ENCODE measurements at regions not wholly inside any gene's neighbourhood (a gene's known extent, or its start where the extent isn't known, plus 50 kb on each side); places are given as distances from the start of the nearest gene placed in this dataset.

DNA sequence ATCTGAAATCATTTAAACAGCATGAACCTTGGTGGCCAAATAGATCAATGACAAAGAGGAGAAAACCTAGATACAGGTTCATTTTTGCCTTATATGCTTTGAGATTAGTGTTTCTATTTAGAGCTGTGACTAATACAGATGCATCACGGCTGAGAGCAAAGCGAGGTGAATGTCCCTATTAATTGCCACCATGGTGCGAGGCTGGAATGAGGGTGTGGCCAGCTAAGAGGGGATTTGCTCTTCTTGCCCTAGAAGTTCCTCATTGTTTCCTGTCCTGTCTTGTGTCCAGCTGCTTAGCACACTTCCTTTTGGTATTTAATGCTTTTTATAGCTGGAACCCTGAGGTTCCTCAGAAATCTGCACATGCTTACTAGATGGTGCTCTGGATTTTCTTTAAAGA lies 339.1 kb upstream of the RGMA start:
- TF ChIP-seq, protein P1, sequence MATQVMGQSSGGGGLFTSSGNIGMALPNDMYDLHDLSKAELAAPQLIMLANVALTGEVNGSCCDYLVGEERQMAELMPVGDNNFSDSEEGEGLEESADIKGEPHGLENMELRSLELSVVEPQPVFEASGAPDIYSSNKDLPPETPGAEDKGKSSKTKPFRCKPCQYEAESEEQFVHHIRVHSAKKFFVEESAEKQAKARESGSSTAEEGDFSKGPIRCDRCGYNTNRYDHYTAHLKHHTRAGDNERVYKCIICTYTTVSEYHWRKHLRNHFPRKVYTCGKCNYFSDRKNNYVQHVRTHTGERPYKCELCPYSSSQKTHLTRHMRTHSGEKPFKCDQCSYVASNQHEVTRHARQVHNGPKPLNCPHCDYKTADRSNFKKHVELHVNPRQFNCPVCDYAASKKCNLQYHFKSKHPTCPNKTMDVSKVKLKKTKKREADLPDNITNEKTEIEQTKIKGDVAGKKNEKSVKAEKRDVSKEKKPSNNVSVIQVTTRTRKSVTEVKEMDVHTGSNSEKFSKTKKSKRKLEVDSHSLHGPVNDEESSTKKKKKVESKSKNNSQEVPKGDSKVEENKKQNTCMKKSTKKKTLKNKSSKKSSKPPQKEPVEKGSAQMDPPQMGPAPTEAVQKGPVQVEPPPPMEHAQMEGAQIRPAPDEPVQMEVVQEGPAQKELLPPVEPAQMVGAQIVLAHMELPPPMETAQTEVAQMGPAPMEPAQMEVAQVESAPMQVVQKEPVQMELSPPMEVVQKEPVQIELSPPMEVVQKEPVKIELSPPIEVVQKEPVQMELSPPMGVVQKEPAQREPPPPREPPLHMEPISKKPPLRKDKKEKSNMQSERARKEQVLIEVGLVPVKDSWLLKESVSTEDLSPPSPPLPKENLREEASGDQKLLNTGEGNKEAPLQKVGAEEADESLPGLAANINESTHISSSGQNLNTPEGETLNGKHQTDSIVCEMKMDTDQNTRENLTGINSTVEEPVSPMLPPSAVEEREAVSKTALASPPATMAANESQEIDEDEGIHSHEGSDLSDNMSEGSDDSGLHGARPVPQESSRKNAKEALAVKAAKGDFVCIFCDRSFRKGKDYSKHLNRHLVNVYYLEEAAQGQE (IDR thresholded peaks at IDR 0.05; ENCODE audit: insufficient replicate concordance, low read depth): no peak
- TF ChIP-seq, protein P2, sequence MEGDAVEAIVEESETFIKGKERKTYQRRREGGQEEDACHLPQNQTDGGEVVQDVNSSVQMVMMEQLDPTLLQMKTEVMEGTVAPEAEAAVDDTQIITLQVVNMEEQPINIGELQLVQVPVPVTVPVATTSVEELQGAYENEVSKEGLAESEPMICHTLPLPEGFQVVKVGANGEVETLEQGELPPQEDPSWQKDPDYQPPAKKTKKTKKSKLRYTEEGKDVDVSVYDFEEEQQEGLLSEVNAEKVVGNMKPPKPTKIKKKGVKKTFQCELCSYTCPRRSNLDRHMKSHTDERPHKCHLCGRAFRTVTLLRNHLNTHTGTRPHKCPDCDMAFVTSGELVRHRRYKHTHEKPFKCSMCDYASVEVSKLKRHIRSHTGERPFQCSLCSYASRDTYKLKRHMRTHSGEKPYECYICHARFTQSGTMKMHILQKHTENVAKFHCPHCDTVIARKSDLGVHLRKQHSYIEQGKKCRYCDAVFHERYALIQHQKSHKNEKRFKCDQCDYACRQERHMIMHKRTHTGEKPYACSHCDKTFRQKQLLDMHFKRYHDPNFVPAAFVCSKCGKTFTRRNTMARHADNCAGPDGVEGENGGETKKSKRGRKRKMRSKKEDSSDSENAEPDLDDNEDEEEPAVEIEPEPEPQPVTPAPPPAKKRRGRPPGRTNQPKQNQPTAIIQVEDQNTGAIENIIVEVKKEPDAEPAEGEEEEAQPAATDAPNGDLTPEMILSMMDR (IDR thresholded peaks at IDR 0.05; ENCODE audit: insufficient read depth, low read length): no peak
- no peak for TF ChIP-seq GABPA (IDR thresholded peaks at IDR 0.05; ENCODE audit: low read depth)
- TF ChIP-seq POLR2AphosphoS5 (IDR thresholded peaks at IDR 0.05; ENCODE audit: low read depth): no peak
- no peak for TF ChIP-seq SPI1 (IDR thresholded peaks at IDR 0.05; ENCODE audit: borderline replicate concordance, low read depth)

DNA sequence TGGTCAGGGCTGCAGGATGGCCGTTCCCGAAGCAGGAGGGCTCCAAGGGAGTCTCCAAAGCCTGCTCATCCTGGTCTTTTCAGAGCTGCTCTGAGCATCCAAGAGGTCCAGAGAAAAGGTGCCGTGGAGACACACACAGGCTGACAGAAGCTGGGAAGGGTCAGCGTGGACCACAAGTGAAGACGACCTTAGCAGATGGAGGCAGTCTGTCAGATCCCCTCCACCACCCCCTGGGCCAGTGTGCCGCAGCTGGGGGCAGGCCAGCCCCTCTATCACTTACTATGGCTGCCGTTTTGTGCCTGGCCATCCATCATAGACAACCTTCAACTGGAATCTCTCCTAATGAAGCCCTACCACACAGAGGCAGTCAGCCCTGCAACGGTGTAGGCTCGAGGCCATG lies 335.1 kb upstream of the RGMA start:
- Histone ChIP-seq H3K4me3 (replicated peaks; ENCODE audit: insufficient read depth, low read length) (no peak overlapping the region), H3K27ac (replicated peaks) (no peak overlapping the region), H3K27me3 (ENCODE audit: insufficient read depth, poor library complexity, severe bottlenecking) (no peaks in the 10 kb centered on the region)
- no peak for DNase-seq (ENCODE audit: low read depth in 1 of 2, low spot score in 1 of 2)
- TF ChIP-seq, protein P2 (IDR thresholded peaks at IDR 0.05; ENCODE audit: insufficient read depth, low read length): no peak
- TF ChIP-seq, protein P1 (IDR thresholded peaks at IDR 0.05; ENCODE audit: insufficient replicate concordance, low read depth): no peak
- TF ChIP-seq POLR2AphosphoS5 (IDR thresholded peaks at IDR 0.05; ENCODE audit: low read depth) (no peak), SPI1 (IDR thresholded peaks at IDR 0.05; ENCODE audit: borderline replicate concordance, low read depth) (no peak), GABPA (IDR thresholded peaks at IDR 0.05; ENCODE audit: low read depth) (no peak)

More for the DNA sequence above, 339.1 kb upstream of the RGMA start:
- no peak overlapping the region for H3K27ac ChIP-seq (replicated peaks)
- no peak overlapping the region for H3K4me3 ChIP-seq (replicated peaks; ENCODE audit: insufficient read depth, low read length)
- no peak for DNase-seq (ENCODE audit: low read depth in 1 of 2, low spot score in 1 of 2)
- H3K27me3 ChIP-seq (ENCODE audit: insufficient read depth, poor library complexity, severe bottlenecking): no peaks in the 10 kb centered on the region

DNA sequence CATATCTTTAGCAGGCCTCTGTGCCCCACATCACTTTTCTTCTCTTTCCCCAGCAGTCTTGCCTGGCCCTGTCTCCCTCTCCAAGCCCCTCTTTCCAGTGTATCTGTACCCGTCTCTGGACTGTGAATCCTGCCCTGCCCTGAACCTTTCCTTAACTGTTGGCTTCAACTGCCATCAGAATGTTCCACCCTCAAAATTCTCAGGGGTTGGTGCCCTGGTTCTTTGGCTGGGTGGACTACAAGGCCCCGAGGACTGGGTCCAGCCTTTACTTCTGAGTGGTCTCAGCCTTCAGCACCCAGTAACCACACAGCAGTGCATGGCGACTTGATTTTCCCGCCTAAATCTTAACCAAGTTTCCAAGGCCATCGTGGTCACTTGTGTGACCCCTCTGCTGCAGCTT lies 333.5 kb upstream of the RGMA start:
- no peak for TF ChIP-seq GABPA (IDR thresholded peaks at IDR 0.05; ENCODE audit: low read depth)
- TF ChIP-seq, protein P2 (IDR thresholded peaks at IDR 0.05; ENCODE audit: insufficient read depth, low read length): no peak
- TF ChIP-seq POLR2AphosphoS5 (IDR thresholded peaks at IDR 0.05; ENCODE audit: low read depth): no peak
- no peak for TF ChIP-seq SPI1 (IDR thresholded peaks at IDR 0.05; ENCODE audit: borderline replicate concordance, low read depth)
- TF ChIP-seq, protein P1 (IDR thresholded peaks at IDR 0.05; ENCODE audit: insufficient replicate concordance, low read depth): no peak
- Histone ChIP-seq H3K4me3 (replicated peaks; ENCODE audit: insufficient read depth, low read length) (no peak overlapping the region), H3K27ac (replicated peaks) (no peak overlapping the region), H3K27me3 (ENCODE audit: insufficient read depth, poor library complexity, severe bottlenecking) (no peaks in the 10 kb centered on the region)
- no peak for DNase-seq (ENCODE audit: low read depth in 1 of 2, low spot score in 1 of 2)

Data from HL-60 (cell line).